ENCODE measurements at regions not wholly inside any gene's neighbourhood (a gene's known extent, or its start where the extent isn't known, plus 50 kb on each side); places are given as distances from the start of the nearest gene placed in this dataset.

DNA sequence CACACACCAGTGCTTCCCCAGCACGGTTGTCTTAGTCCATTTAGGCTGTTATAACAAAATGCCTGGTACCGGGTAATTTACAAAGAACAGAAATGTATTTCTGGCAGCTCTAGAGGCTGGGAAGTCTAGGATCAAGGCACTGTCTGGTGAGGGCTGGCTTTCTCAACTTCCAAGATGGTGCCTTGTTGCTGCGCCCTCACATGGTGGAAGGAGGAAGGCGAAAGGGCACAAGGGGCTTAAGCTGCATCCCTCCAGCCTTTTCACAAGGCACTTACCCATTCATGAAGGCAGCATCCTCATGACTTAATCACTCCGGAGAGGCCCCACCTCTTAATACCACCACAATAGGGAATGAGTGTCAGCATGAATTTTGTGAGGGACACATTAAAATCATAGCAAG is 155.5 kb downstream of the SLC15A5 start:
- TF ChIP-seq ZNF660 (tag by site-specific recombination; IDR thresholded peaks at IDR 0.05) (no peak), YY1 (tag by site-specific recombination; IDR thresholded peaks at IDR 0.05) (no peak), ZNF140 (tag by site-specific recombination; IDR thresholded peaks at IDR 0.05) (no peak), ZBTB8A (tag by site-specific recombination; IDR thresholded peaks at IDR 0.05) (no peak), PRDM10 (tag by site-specific recombination; IDR thresholded peaks at IDR 0.05) (no peak), ZNF792 (tag by site-specific recombination; IDR thresholded peaks at IDR 0.05) (no peak), ZNF530 (tag by site-specific recombination; IDR thresholded peaks at IDR 0.05; ENCODE audit: low read depth) (no peak), ZNF629 (tag by site-specific recombination; IDR thresholded peaks at IDR 0.05) (no peak), ZNF747 (tag by site-specific recombination; IDR thresholded peaks at IDR 0.05) (no peak), ZNF580 (tag by site-specific recombination; IDR thresholded peaks at IDR 0.05) (no peak)
- TF ChIP-seq, protein P1, sequence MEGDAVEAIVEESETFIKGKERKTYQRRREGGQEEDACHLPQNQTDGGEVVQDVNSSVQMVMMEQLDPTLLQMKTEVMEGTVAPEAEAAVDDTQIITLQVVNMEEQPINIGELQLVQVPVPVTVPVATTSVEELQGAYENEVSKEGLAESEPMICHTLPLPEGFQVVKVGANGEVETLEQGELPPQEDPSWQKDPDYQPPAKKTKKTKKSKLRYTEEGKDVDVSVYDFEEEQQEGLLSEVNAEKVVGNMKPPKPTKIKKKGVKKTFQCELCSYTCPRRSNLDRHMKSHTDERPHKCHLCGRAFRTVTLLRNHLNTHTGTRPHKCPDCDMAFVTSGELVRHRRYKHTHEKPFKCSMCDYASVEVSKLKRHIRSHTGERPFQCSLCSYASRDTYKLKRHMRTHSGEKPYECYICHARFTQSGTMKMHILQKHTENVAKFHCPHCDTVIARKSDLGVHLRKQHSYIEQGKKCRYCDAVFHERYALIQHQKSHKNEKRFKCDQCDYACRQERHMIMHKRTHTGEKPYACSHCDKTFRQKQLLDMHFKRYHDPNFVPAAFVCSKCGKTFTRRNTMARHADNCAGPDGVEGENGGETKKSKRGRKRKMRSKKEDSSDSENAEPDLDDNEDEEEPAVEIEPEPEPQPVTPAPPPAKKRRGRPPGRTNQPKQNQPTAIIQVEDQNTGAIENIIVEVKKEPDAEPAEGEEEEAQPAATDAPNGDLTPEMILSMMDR (tag by site-specific recombination; IDR thresholded peaks at IDR 0.05), result no peak
- TF ChIP-seq, protein P2, sequence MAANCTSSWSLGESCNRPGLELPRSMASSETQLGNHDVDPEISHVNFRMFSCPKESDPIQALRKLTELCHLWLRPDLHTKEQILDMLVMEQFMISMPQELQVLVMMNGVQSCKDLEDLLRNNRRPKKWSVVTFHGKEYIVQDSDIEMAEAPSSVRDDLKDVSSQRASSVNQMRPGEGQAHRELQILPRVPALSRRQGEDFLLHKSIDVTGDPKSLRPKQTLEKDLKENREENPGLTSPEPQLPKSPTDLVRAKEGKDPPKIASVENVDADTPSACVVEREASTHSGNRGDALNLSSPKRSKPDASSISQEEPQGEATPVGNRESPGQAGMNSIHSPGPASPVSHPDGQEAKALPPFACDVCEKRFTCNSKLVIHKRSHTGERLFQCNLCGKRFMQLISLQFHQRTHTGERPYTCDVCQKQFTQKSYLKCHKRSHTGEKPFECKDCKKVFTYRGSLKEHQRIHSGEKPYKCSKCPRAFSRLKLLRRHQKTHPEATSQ (tag by site-specific recombination; IDR thresholded peaks at IDR 0.05), result no peak

All from HEK293 (cell line).